CD4-positive, CD25-positive, alpha-beta regulatory T cell (primary cell): ENCODE measurements at regions not wholly inside any gene's neighbourhood (a gene's known extent, or its start where the extent isn't known, plus 50 kb on each side); places are given as distances from the start of the nearest gene placed in this dataset.

ENCODE experiments used
- ATAC-seq, 2 donors: fragments of 150-1000 bp; cut with Tn5 transposase; one replicate each; pipeline ENCODE4 v1.10.0; 2021; ENCODE audit warnings: low read depth in 2 of 2, moderate number of reproducible peaks in 2 of 2, moderate library complexity in 1 of 2
- DNase-seq, 3 donors: peaks; one replicate each; pipeline versions ENCODE4 v3.0.0 to v3.0.0-alpha.2; 2012 to 2022; ENCODE audit warnings: mixed read lengths in 1 of 3
- H3K27ac ChIP-seq: one replicate; pipeline ENCODE4 v1.7.0; 2013; ENCODE audit warnings: mild to moderate bottlenecking, low read length; ENCODE audit not compliant: insufficient read depth, poor library complexity, severe bottlenecking
- H3K27me3 ChIP-seq: one replicate; pipeline ENCODE4 v1.7.0; 2013; ENCODE audit warnings: low read length; ENCODE audit not compliant: control insufficient read depth, insufficient read depth
- H3K36me3 ChIP-seq: one replicate; pipeline ENCODE4 v1.7.0; 2013; ENCODE audit warnings: mild to moderate bottlenecking, low read length, moderate library complexity; ENCODE audit not compliant: control insufficient read depth, insufficient read depth
- H3K4me1 ChIP-seq: 2 replicates; pipeline ENCODE4 v1.7.0; 2013; ENCODE audit warnings: mild to moderate bottlenecking, low read length; ENCODE audit not compliant: insufficient read depth, control insufficient read depth, poor library complexity, severe bottlenecking
- H3K4me3 ChIP-seq: one replicate; pipeline ENCODE4 v1.7.0; 2013; ENCODE audit warnings: low read depth, mild to moderate bottlenecking, low read length, moderate library complexity
- H3K9me3 ChIP-seq, 2 experiments: 1 replicate in 1 of 2; 2 replicates in 1 of 2; pipeline ENCODE4 v1.7.0; 2013; ENCODE audit warnings: low read length in 2 of 2, mild to moderate bottlenecking in 1 of 2, moderate library complexity in 1 of 2; ENCODE audit not compliant: control insufficient read depth in 2 of 2
- H3K27ac Mint-ChIP-seq, 3 donors: one replicate each; pipeline ENCODE4 v1.8.0; 2020 to 2022; ENCODE audit warnings: mild to moderate bottlenecking in 3 of 3, mixed read lengths in 3 of 3, moderate library complexity in 2 of 3
- H3K27me3 Mint-ChIP-seq: one replicate; pipeline ENCODE4 v1.8.0; 2022; ENCODE audit warnings: mild to moderate bottlenecking, mixed read lengths
- H3K36me3 Mint-ChIP-seq: one replicate; pipeline ENCODE4 v1.8.0; 2020; ENCODE audit warnings: mixed read lengths
- H3K4me1 Mint-ChIP-seq, 4 donors: one replicate each; pipeline ENCODE4 v1.8.0; 2020 to 2022; ENCODE audit warnings: mixed read lengths in 4 of 4, mild to moderate bottlenecking in 1 of 4
- H3K4me3 Mint-ChIP-seq, 4 donors: one replicate each; pipeline ENCODE4 v1.8.0; 2020 to 2022; ENCODE audit warnings: mild to moderate bottlenecking in 4 of 4, mixed read lengths in 4 of 4, moderate library complexity in 3 of 4
- H3K9me3 Mint-ChIP-seq, 7 donors: one replicate each; pipeline ENCODE4 v1.8.0; 2020 to 2022; ENCODE audit warnings: mixed read lengths in 7 of 7, mild to moderate bottlenecking in 3 of 7, moderate library complexity in 2 of 7

GRCh38 chr5:142516732-142517131 is 169.2 kb downstream of the FGF1 start:
- H3K4me1 Mint-ChIP-seq = no peaks in the 10 kb centered on the region
- Histone ChIP-seq H3K4me3 (no peak overlapping the region), H3K9me3 (no peaks in the 10 kb centered on the region), H3K27ac (no peak overlapping the region), H3K4me1 (no peaks in the 10 kb centered on the region), H3K27me3 (peaks cover 3% of the 10 kb centered on the region), H3K36me3 (no peaks in the 10 kb centered on the region)
- H3K4me3 Mint-ChIP-seq = no peak overlapping the region
- no peak for ATAC-seq
- H3K27ac Mint-ChIP-seq = no peak overlapping the region
- H3K9me3 Mint-ChIP-seq = peaks cover 2 to 12% (median 7%) of the 10 kb centered on the region in 7 donors
- no peak for DNase-seq
- no peaks in the 10 kb centered on the region for H3K36me3 Mint-ChIP-seq
- H3K27me3 Mint-ChIP-seq = peaks cover 22% of the 10 kb centered on the region

- Histone ChIP-seq H3K4me1 (no peaks in the 10 kb centered on the region), H3K9me3 (no peaks in the 10 kb centered on the region), H3K36me3 (no peaks in the 10 kb centered on the region), H3K4me3 (no peak overlapping the region), H3K27me3 (peaks cover 3% of the 10 kb centered on the region), H3K27ac (no peak overlapping the region)
- Mint-ChIP-seq H3K4me3 (no peak overlapping the region), H3K27me3 (peaks cover 19% of the 10 kb centered on the region), H3K27ac (no peak overlapping the region), H3K36me3 (no peaks in the 10 kb centered on the region), H3K9me3 (peaks cover 2 to 12% (median 7%) of the 10 kb centered on the region in 7 donors), H3K4me1 (no peaks in the 10 kb centered on the region)
- DNase-seq (no peak), ATAC-seq (no peak)
Measured at GRCh38 chr5:142515036-142515435, 170.9 kb downstream of the FGF1 start.

- Histone ChIP-seq H3K27me3 (peaks cover 3% of the 10 kb centered on the region), H3K27ac (no peak overlapping the region), H3K4me3 (no peak overlapping the region), H3K9me3 (no peaks in the 10 kb centered on the region), H3K36me3 (no peaks in the 10 kb centered on the region), H3K4me1 (no peaks in the 10 kb centered on the region)
- H3K27me3 Mint-ChIP-seq = peaks cover 19% of the 10 kb centered on the region
- H3K27ac Mint-ChIP-seq = no peak overlapping the region
- ATAC-seq (no peak), DNase-seq (no peak)
- no peak overlapping the region for H3K4me3 Mint-ChIP-seq
- H3K36me3 Mint-ChIP-seq = no peaks in the 10 kb centered on the region
- peaks cover 2 to 12% (median 7%) of the 10 kb centered on the region in 7 donors for H3K9me3 Mint-ChIP-seq
- peaks cover 0 to 4% (median under 1%) of the 10 kb centered on the region in 4 donors for H3K4me1 Mint-ChIP-seq
Measured at GRCh38 chr5:142514196-142514595, 171.7 kb downstream of the FGF1 start.

- DNase-seq (no peak), ATAC-seq (no peak)
- Histone ChIP-seq H3K27me3 (no peaks in the 10 kb centered on the region), H3K9me3 (no peaks in the 10 kb centered on the region), H3K27ac (no peak overlapping the region), H3K4me3 (no peak overlapping the region), H3K36me3 (no peaks in the 10 kb centered on the region), H3K4me1 (no peaks in the 10 kb centered on the region)
- H3K27me3 Mint-ChIP-seq = peaks cover 19% of the 10 kb centered on the region
- no peaks in the 10 kb centered on the region for H3K36me3 Mint-ChIP-seq
- peak overlapping the region in 1 of 3 donors; percentile 43 for H3K27ac Mint-ChIP-seq
- no peak overlapping the region for H3K4me3 Mint-ChIP-seq
- H3K4me1 Mint-ChIP-seq = peaks cover 0 to 11% (median 5%) of the 10 kb centered on the region in 4 donors
- H3K9me3 Mint-ChIP-seq = peaks cover 0 to 12% (median 7%) of the 10 kb centered on the region in 7 donors
Measured at GRCh38 chr5:142512043-142513042, 173.5 kb downstream of the FGF1 start.

- Mint-ChIP-seq H3K4me1 (peaks cover 0 to 11% (median 5%) of the 10 kb centered on the region in 4 donors), H3K9me3 (peaks cover 0 to 5% (median 3%) of the 10 kb centered on the region in 7 donors), H3K36me3 (no peaks in the 10 kb centered on the region), H3K4me3 (no peak overlapping the region), H3K27ac (no peak overlapping the region), H3K27me3 (peaks cover 24% of the 10 kb centered on the region)
- H3K27me3 ChIP-seq = no peaks in the 10 kb centered on the region
- H3K36me3 ChIP-seq = no peaks in the 10 kb centered on the region
- no peak for DNase-seq
- no peak overlapping the region for H3K4me3 ChIP-seq
- ATAC-seq = no peak
- H3K4me1 ChIP-seq = no peaks in the 10 kb centered on the region
- H3K9me3 ChIP-seq = no peaks in the 10 kb centered on the region
- H3K27ac ChIP-seq = no peak overlapping the region
Measured at GRCh38 chr5:142511358-142511757, 174.5 kb downstream of the FGF1 start.

- no peaks in the 10 kb centered on the region for H3K4me1 ChIP-seq
- H3K4me3 ChIP-seq = no peak overlapping the region
- H3K27ac Mint-ChIP-seq = no peak overlapping the region
- no peaks in the 10 kb centered on the region for H3K27me3 ChIP-seq
- DNase-seq (no peak), ATAC-seq (no peak)
- no peak overlapping the region for H3K27ac ChIP-seq
- H3K4me3 Mint-ChIP-seq = no peak overlapping the region
- no peaks in the 10 kb centered on the region for H3K9me3 Mint-ChIP-seq
- H3K27me3 Mint-ChIP-seq = peaks cover 30% of the 10 kb centered on the region
- H3K4me1 Mint-ChIP-seq = peaks cover 0 to 11% (median 5%) of the 10 kb centered on the region in 4 donors
- H3K36me3 Mint-ChIP-seq = no peaks in the 10 kb centered on the region
- H3K36me3 ChIP-seq = no peaks in the 10 kb centered on the region
- H3K9me3 ChIP-seq = no peaks in the 10 kb centered on the region
Measured at GRCh38 chr5:142509026-142509425, 176.9 kb downstream of the FGF1 start.

GRCh38 chr5:142508591-142508990 is 177.3 kb downstream of the FGF1 start:
- Mint-ChIP-seq H3K4me3 (no peak overlapping the region), H3K36me3 (no peaks in the 10 kb centered on the region), H3K9me3 (no peaks in the 10 kb centered on the region), H3K27me3 (peaks cover 25% of the 10 kb centered on the region), H3K4me1 (peaks cover 0 to 14% (median 5%) of the 10 kb centered on the region in 4 donors), H3K27ac (no peak overlapping the region)
- ATAC-seq = no peak
- H3K9me3 ChIP-seq = no peaks in the 10 kb centered on the region
- no peak overlapping the region for H3K4me3 ChIP-seq
- no peak for DNase-seq
- no peaks in the 10 kb centered on the region for H3K36me3 ChIP-seq
- H3K27me3 ChIP-seq = no peaks in the 10 kb centered on the region
- H3K27ac ChIP-seq = no peak overlapping the region
- no peaks in the 10 kb centered on the region for H3K4me1 ChIP-seq
